Femur (tissue), 1 donor: ENCODE measurements at regions not wholly inside any gene's neighbourhood (a gene's known extent, or its start where the extent isn't known, plus 50 kb on each side); places are given as distances from the start of the nearest gene placed in this dataset.
"Not testable (repeated sequence)": the region's sequence is repeated elsewhere in the genome, so short reads cannot be mapped to it uniquely, and the experiment has no call there.

Source experiments
- DNase-seq: peaks from one replicate; pipeline ENCODE4 v3.0.0-alpha.2; 2017

- DNase-seq, result peak; percentile 42
Observed at GRCh38 chrX:9271789-9272525, 192.9 kb upstream of the TBL1X start.

- no peak for DNase-seq
Observed at GRCh38 chrX:9273744-9274143, 191.1 kb upstream of the TBL1X start.

GRCh38 chrX:9278475-9279233 lies 186.2 kb upstream of the TBL1X start:
- no peak for DNase-seq

- no peak for DNase-seq
Observed at GRCh38 chrX:9279234-9279544, 185.7 kb upstream of the TBL1X start.

GRCh38 chrX:9280831-9281230 lies 184.0 kb upstream of the TBL1X start:
- DNase-seq, result no peak

- no peak for DNase-seq
Observed at GRCh38 chrX:9282325-9282724, 182.5 kb upstream of the TBL1X start.

GRCh38 chrX:9285342-9285771 lies 179.5 kb upstream of the TBL1X start:
- DNase-seq, result no peak

GRCh38 chrX:9286234-9286633 lies 178.6 kb upstream of the TBL1X start:
- DNase-seq, result no peak

GRCh38 chrX:9291629-9292028 lies 173.2 kb upstream of the TBL1X start:
- DNase-seq, result no peak

GRCh38 chrX:9293051-9293496 lies 171.8 kb upstream of the TBL1X start:
- DNase-seq, result no peak

GRCh38 chrX:9293903-9294302 lies 171.0 kb upstream of the TBL1X start:
- DNase-seq, result no peak

GRCh38 chrX:9295551-9295950 lies 169.3 kb upstream of the TBL1X start:
- DNase-seq, result no peak

- no peak for DNase-seq
Observed at GRCh38 chrX:9298221-9298620, 166.6 kb upstream of the TBL1X start.

GRCh38 chrX:9299681-9300080 lies 165.2 kb upstream of the TBL1X start:
- not testable (repeated sequence) for DNase-seq

- DNase-seq, result no peak
Observed at GRCh38 chrX:9301836-9302235, 163.0 kb upstream of the TBL1X start.

GRCh38 chrX:9302381-9302780 lies 162.5 kb upstream of the TBL1X start:
- no peak for DNase-seq

- no peak for DNase-seq
Observed at GRCh38 chrX:9308426-9308825, 156.4 kb upstream of the TBL1X start.

GRCh38 chrX:9310616-9311015 lies 154.2 kb upstream of the TBL1X start:
- DNase-seq, result no peak

GRCh38 chrX:9311421-9312160 lies 153.3 kb upstream of the TBL1X start:
- no peak for DNase-seq

- DNase-seq, result no peak
Observed at GRCh38 chrX:9312922-9313867, 151.7 kb upstream of the TBL1X start.

- no peak for DNase-seq
Observed at GRCh38 chrX:9315086-9315485, 149.8 kb upstream of the TBL1X start.

- DNase-seq, result no peak
Observed at GRCh38 chrX:9316096-9316495, 148.8 kb upstream of the TBL1X start.

GRCh38 chrX:9317176-9317575 lies 147.7 kb upstream of the TBL1X start:
- no peak for DNase-seq
